Naive thymus-derived CD4-positive, alpha-beta T cell (primary cell): ENCODE measurements at regions not wholly inside any gene's neighbourhood (a gene's known extent, or its start where the extent isn't known, plus 50 kb on each side); places are given as distances from the start of the nearest gene placed in this dataset.
"Not testable (repeated sequence)": the region's sequence is repeated elsewhere in the genome, so short reads cannot be mapped to it uniquely, and the experiment has no call there.

Experiments
- ATAC-seq: fragments of 150-1000 bp; cut with Tn5 transposase; 2 replicates; pipeline ENCODE4 v1.10.0; 2021; ENCODE audit warnings: mild to moderate bottlenecking, moderate library complexity
- CTCF ChIA-PET: fragments of 350-600 bp; sonication (Branson Sonifier 250); formaldehyde crosslinking; loops from one replicate; lab custom pipeline; 2021; ENCODE audit warnings: antibody characterized with exemption; lab: Charles Lee
- POLR2A ChIA-PET: fragments of 350-600 bp; sonication (Branson Sonifier 250); formaldehyde crosslinking; loops from one replicate; lab custom pipeline; 2021; ENCODE audit warnings: antibody characterized with exemption, inconsistent platforms; lab: Charles Lee
- DNase-seq, 9 donors: peaks; one replicate each; pipeline versions ENCODE4 v3.0.0 to v3.0.0-alpha.2; 2020 to 2022; ENCODE audit warnings: mixed read lengths in 1 of 9
- H3K27ac ChIP-seq: one replicate; pipeline ENCODE4 v1.7.0; 2013; ENCODE audit warnings: mild to moderate bottlenecking, low read depth, low read length, moderate library complexity
- H3K27me3 ChIP-seq, 2 donors: one replicate each; pipeline ENCODE4 v1.7.0; 2013; ENCODE audit warnings: low read length in 2 of 2, mild to moderate bottlenecking in 2 of 2, moderate library complexity in 2 of 2; ENCODE audit not compliant: control insufficient read depth in 2 of 2, insufficient read depth in 2 of 2
- H3K36me3 ChIP-seq, 3 experiments: 1 replicate in 2 of 3; 2 replicates in 1 of 3; pipeline ENCODE4 v1.7.0; 2013; ENCODE audit warnings: low read length in 3 of 3, mild to moderate bottlenecking in 3 of 3, moderate library complexity in 1 of 3; ENCODE audit not compliant: insufficient read depth in 3 of 3, control insufficient read depth in 2 of 3
- H3K4me1 ChIP-seq, 2 donors: one replicate each; pipeline ENCODE4 v1.7.0; 2013; ENCODE audit warnings: low read length in 2 of 2, mild to moderate bottlenecking in 2 of 2, moderate library complexity in 1 of 2; ENCODE audit not compliant: control insufficient read depth in 2 of 2, insufficient read depth in 2 of 2
- H3K4me3 ChIP-seq: 2 replicates; pipeline ENCODE4 v1.7.0; 2013; ENCODE audit warnings: mild to moderate bottlenecking, low read length
- H3K9me3 ChIP-seq, 3 experiments: 1 replicate in 2 of 3; 2 replicates in 1 of 3; pipeline ENCODE4 v1.7.0; 2013; ENCODE audit warnings: low read length in 3 of 3; ENCODE audit not compliant: control insufficient read depth in 2 of 3
- H3K27ac Mint-ChIP-seq, 9 donors: one replicate each; pipeline ENCODE4 v1.8.0; 2020 to 2022; ENCODE audit warnings: mixed read lengths in 9 of 9, mild to moderate bottlenecking in 8 of 9, moderate library complexity in 5 of 9, inconsistent platforms in 2 of 9
- H3K27me3 Mint-ChIP-seq, 5 donors: one replicate each; pipeline ENCODE4 v1.8.0; 2021 to 2022; ENCODE audit warnings: mixed read lengths in 5 of 5, mild to moderate bottlenecking in 1 of 5
- H3K36me3 Mint-ChIP-seq, 5 donors: one replicate each; pipeline ENCODE4 v1.8.0; 2020 to 2022; ENCODE audit warnings: mixed read lengths in 5 of 5, mild to moderate bottlenecking in 3 of 5, inconsistent platforms in 1 of 5
- H3K4me1 Mint-ChIP-seq, 7 donors: one replicate each; pipeline ENCODE4 v1.8.0; 2020 to 2022; ENCODE audit warnings: mixed read lengths in 7 of 7, mild to moderate bottlenecking in 3 of 7, inconsistent platforms in 1 of 7
- H3K4me3 Mint-ChIP-seq, 10 donors: one replicate each; pipeline ENCODE4 v1.8.0; 2020 to 2022; ENCODE audit warnings: mild to moderate bottlenecking in 10 of 10, mixed read lengths in 10 of 10, moderate library complexity in 6 of 10, inconsistent platforms in 2 of 10
- H3K9me3 Mint-ChIP-seq, 11 donors: one replicate each; pipeline ENCODE4 v1.8.0; 2020 to 2022; ENCODE audit warnings: mixed read lengths in 11 of 11, mild to moderate bottlenecking in 4 of 11, inconsistent platforms in 1 of 11, moderate library complexity in 1 of 11
- intact Hi-C, 2 donors: fragments of 100-400 bp; cut with micrococcal nuclease; formaldehyde crosslinking; loops; one replicate each; pipeline ENCODE4 v1.15.1; 2023

GRCh38 chrX:45479835-45480422 lies 279.3 kb upstream of the DIPK2B start:
- H3K36me3 ChIP-seq, result no peaks in the 10 kb centered on the region
- no peaks in the 10 kb centered on the region for H3K4me1 Mint-ChIP-seq
- ATAC-seq, result no peak
- no peaks in the 10 kb centered on the region for H3K36me3 Mint-ChIP-seq
- no peaks in the 10 kb centered on the region for H3K4me1 ChIP-seq
- CTCF ChIA-PET, result no interaction called here
- H3K27ac ChIP-seq, result no peak overlapping the region
- H3K4me3 ChIP-seq, result no peak overlapping the region
- H3K27me3 ChIP-seq, result no peaks in the 10 kb centered on the region
- peaks cover 0 to 8% (median 0%) of the 10 kb centered on the region in 11 donors for H3K9me3 Mint-ChIP-seq
- POLR2A ChIA-PET, result no interaction called here
- DNase-seq, result no peak
- intact Hi-C loops, result no loop called here
- no peak overlapping the region for H3K27ac Mint-ChIP-seq
- peaks cover 0 to 9% (median 0%) of the 10 kb centered on the region in 5 donors for H3K27me3 Mint-ChIP-seq
- H3K9me3 ChIP-seq, result no peaks in the 10 kb centered on the region
- H3K4me3 Mint-ChIP-seq, result no peak overlapping the region

GRCh38 chrX:45479196-45479834 lies 278.6 kb upstream of the DIPK2B start:
- Histone ChIP-seq H3K27me3 (no peaks in the 10 kb centered on the region), H3K4me1 (no peaks in the 10 kb centered on the region), H3K4me3 (no peak overlapping the region), H3K9me3 (no peaks in the 10 kb centered on the region), H3K36me3 (no peaks in the 10 kb centered on the region), H3K27ac (no peak overlapping the region)
- POLR2A ChIA-PET, result no interaction called here
- H3K27me3 Mint-ChIP-seq, result peaks cover 0 to 9% (median 0%) of the 10 kb centered on the region in 5 donors
- CTCF ChIA-PET, result no interaction called here
- H3K27ac Mint-ChIP-seq, result no peak overlapping the region
- H3K4me3 Mint-ChIP-seq, result no peak overlapping the region
- no peaks in the 10 kb centered on the region for H3K36me3 Mint-ChIP-seq
- H3K9me3 Mint-ChIP-seq, result peaks cover 0 to 8% (median 0%) of the 10 kb centered on the region in 11 donors
- ATAC-seq (no peak), DNase-seq (no peak)
- H3K4me1 Mint-ChIP-seq, result no peaks in the 10 kb centered on the region
- intact Hi-C loops, result no loop called here

- no peaks in the 10 kb centered on the region for H3K36me3 ChIP-seq
- intact Hi-C loops, result no loop called here
- CTCF ChIA-PET, result no interaction called here
These were observed 272.3 kb upstream of the DIPK2B start for GRCh38 chrX:45472968-45473367.

GRCh38 chrX:45467537-45467936 lies 266.9 kb upstream of the DIPK2B start:
- POLR2A ChIA-PET, H3K9me3 ChIP-seq, H3K27me3 ChIP-seq, H3K9me3 Mint-ChIP-seq, H3K4me3 Mint-ChIP-seq, CTCF ChIA-PET, DNase-seq, ATAC-seq, H3K36me3 ChIP-seq, H3K4me1 Mint-ChIP-seq, H3K4me3 ChIP-seq, H3K27ac ChIP-seq, H3K36me3 Mint-ChIP-seq, H3K4me1 ChIP-seq, intact Hi-C loops, H3K27ac Mint-ChIP-seq: not testable (repeated sequence)
- peaks cover 0 to 18% (median 11%) of the 10 kb centered on the region in 5 donors for H3K27me3 Mint-ChIP-seq

More at GRCh38 chrX:45472968-45473367, 272.3 kb upstream of the DIPK2B start:
- Mint-ChIP-seq H3K27me3 (peaks cover 0 to 14% (median 11%) of the 10 kb centered on the region in 5 donors), H3K27ac (no peak overlapping the region), H3K36me3 (no peaks in the 10 kb centered on the region), H3K4me3 (no peak overlapping the region), H3K4me1 (no peaks in the 10 kb centered on the region), H3K9me3 (peaks cover 0 to 7% (median 3%) of the 10 kb centered on the region in 11 donors)
- H3K4me1 ChIP-seq, result no peaks in the 10 kb centered on the region
- no peak overlapping the region for H3K4me3 ChIP-seq
- H3K9me3 ChIP-seq, result no peaks in the 10 kb centered on the region
- ATAC-seq, result no peak
- no peaks in the 10 kb centered on the region for H3K27me3 ChIP-seq
- no peak overlapping the region for H3K27ac ChIP-seq
- POLR2A ChIA-PET, result no interaction called here
- DNase-seq, result no peak

- H3K4me1 ChIP-seq, H3K9me3 Mint-ChIP-seq, H3K27ac Mint-ChIP-seq, H3K36me3 ChIP-seq, intact Hi-C loops, H3K4me1 Mint-ChIP-seq, H3K4me3 Mint-ChIP-seq, H3K4me3 ChIP-seq, H3K36me3 Mint-ChIP-seq, ATAC-seq, POLR2A ChIA-PET, H3K9me3 ChIP-seq, H3K27me3 Mint-ChIP-seq, H3K27me3 ChIP-seq, H3K27ac ChIP-seq, DNase-seq, CTCF ChIA-PET: not testable (repeated sequence)
These were observed 255.1 kb upstream of the DIPK2B start for GRCh38 chrX:45455732-45456131.

GRCh38 chrX:45454290-45454689 lies 253.6 kb upstream of the DIPK2B start:
- H3K9me3 Mint-ChIP-seq, result peaks cover 0 to 3% (median 0%) of the 10 kb centered on the region in 11 donors
- ATAC-seq, result no peak
- no peaks in the 10 kb centered on the region for H3K27me3 Mint-ChIP-seq
- ChIA-PET CTCF (no interaction called here), POLR2A (interaction anchor here (0.6 kb wide), 1 partner anchor 1537 kb away, joined by 3 read pairs; no protein-coding TSS in a partner anchor)
- DNase-seq, result no peak
- Histone ChIP-seq H3K36me3 (no peaks in the 10 kb centered on the region), H3K27me3 (no peaks in the 10 kb centered on the region), H3K4me3 (no peak overlapping the region), H3K27ac (no peak overlapping the region), H3K4me1 (no peaks in the 10 kb centered on the region), H3K9me3 (no peaks in the 10 kb centered on the region)
- no peaks in the 10 kb centered on the region for H3K4me1 Mint-ChIP-seq
- H3K27ac Mint-ChIP-seq, result no peak overlapping the region
- intact Hi-C loops, result no loop called here
- no peaks in the 10 kb centered on the region for H3K36me3 Mint-ChIP-seq
- H3K4me3 Mint-ChIP-seq, result no peak overlapping the region

- Histone ChIP-seq H3K4me3 (no peak overlapping the region), H3K27ac (no peak overlapping the region), H3K36me3 (no peaks in the 10 kb centered on the region), H3K27me3 (no peaks in the 10 kb centered on the region), H3K9me3 (no peaks in the 10 kb centered on the region), H3K4me1 (no peaks in the 10 kb centered on the region)
- intact Hi-C loops, result no loop called here
- Mint-ChIP-seq H3K27ac (no peak overlapping the region), H3K27me3 (no peaks in the 10 kb centered on the region), H3K4me1 (no peaks in the 10 kb centered on the region), H3K9me3 (peaks cover 0 to 2% (median 0%) of the 10 kb centered on the region in 11 donors), H3K4me3 (no peak overlapping the region), H3K36me3 (no peaks in the 10 kb centered on the region)
- ATAC-seq (no peak), DNase-seq (no peak)
- ChIA-PET POLR2A (no interaction called here), CTCF (no interaction called here)
These were observed 249.3 kb upstream of the DIPK2B start for GRCh38 chrX:45449982-45450381.
